SK-N-SH (cell line): ENCODE measurements at regions not wholly inside any gene's neighbourhood (a gene's known extent, or its start where the extent isn't known, plus 50 kb on each side); places are given as distances from the start of the nearest gene placed in this dataset.

Experiments used
- CTCF ChIP-seq: fragments of 200-600 bp; sonication (generic); IDR thresholded peaks from 2 replicates; pipeline ENCODE4 v1.6.1; 2017; ENCODE audit warnings: antibody characterized with exemption, mild to moderate bottlenecking, moderate library complexity
- EP300 ChIP-seq, 2 experiments: IDR thresholded peaks; 2 replicates each; pipeline versions ENCODE4 v1.4.0 to v1.6.1; 2012; ENCODE audit warnings: borderline replicate concordance in 1 of 2, low read depth in 1 of 2, low read length in 1 of 2
- EZH2phosphoT487 ChIP-seq: fragments of 200-600 bp; sonication (generic); IDR thresholded peaks from 2 replicates; pipeline ENCODE4 v1.6.1; 2017; ENCODE audit warnings: low read depth, mixed run types, mild to moderate bottlenecking, antibody characterized with exemption, moderate library complexity, borderline replicate concordance
- JUND ChIP-seq: IDR thresholded peaks from 2 replicates; pipeline ENCODE4 v1.4.0; 2012
- MAX ChIP-seq: IDR thresholded peaks from 2 replicates; pipeline ENCODE4 v1.4.0; 2012; ENCODE audit warnings: low read depth
- POLR2AphosphoS5 ChIP-seq: IDR thresholded peaks from 2 replicates; pipeline ENCODE4 v1.6.1; 2012; ENCODE audit warnings: low read depth, low read length
- RAD21 ChIP-seq: IDR thresholded peaks from 2 replicates; pipeline ENCODE4 v1.6.1; 2012; ENCODE audit warnings: mild to moderate bottlenecking, low read length
- REST ChIP-seq: IDR thresholded peaks from 2 replicates; pipeline ENCODE4 v1.6.1; 2012; ENCODE audit warnings: mild to moderate bottlenecking, low read depth, low read length, moderate library complexity
- RFX5 ChIP-seq: IDR thresholded peaks from 2 replicates; pipeline ENCODE4 v1.6.1; 2012; ENCODE audit warnings: mild to moderate bottlenecking, improper control_type of control experiment, low read length
- TAF1 ChIP-seq: IDR thresholded peaks from 2 replicates; pipeline ENCODE4 v1.6.1; 2012; ENCODE audit warnings: low read depth, mild to moderate bottlenecking, low read length, moderate library complexity, borderline replicate concordance
- TCF12 ChIP-seq: IDR thresholded peaks from 2 replicates; pipeline ENCODE4 v1.4.0; 2012
- USF2 ChIP-seq: fragments of 150-350 bp; IDR thresholded peaks from 2 replicates; pipeline ENCODE4 v1.6.1; 2017; ENCODE audit warnings: antibody characterized with exemption, low read length, low read depth, borderline replicate concordance
- YY1 ChIP-seq: IDR thresholded peaks from 2 replicates; pipeline ENCODE4 v1.4.0; 2012; ENCODE audit warnings: low read depth, mild to moderate bottlenecking

GRCh38 chr2:30325600-30326328 lies 94.4 kb downstream of the LBH start:
- TF ChIP-seq REST (no peak), EP300 (IDR thresholded peaks at IDR 0.05; ENCODE audit: borderline replicate concordance in 1 of 2, low read depth in 1 of 2, low read length in 1 of 2) (no peak), YY1 (no peak), CTCF (no peak), TAF1 (no peak), MAX (no peak), POLR2AphosphoS5 (no peak), RFX5 (no peak), RAD21 (no peak), TCF12 (no peak), EZH2phosphoT487 (no peak), JUND (no peak), USF2 (no peak)
